HEK293 (cell line): ENCODE measurements at regions not wholly inside any gene's neighbourhood (a gene's known extent, or its start where the extent isn't known, plus 50 kb on each side); places are given as distances from the start of the nearest gene placed in this dataset.

Experiments used
- CTCF ChIA-PET: fragments of 350-600 bp; formaldehyde crosslinking; extraction: SDS; loops from one replicate; lab custom pipeline; 2021; ENCODE audit warnings: antibody characterized with exemption; lab: Yijun Ruan, JAX
- POLR2A ChIA-PET: fragments of 300-600 bp; formaldehyde crosslinking; extraction: SDS; loops from one replicate; lab custom pipeline; 2020; ENCODE audit warnings: antibody characterized with exemption, inconsistent platforms; lab: Yijun Ruan, JAX
- H3K27ac ChIP-seq: fragments of 200-500 bp; sonication (Bioruptor generic); 2 replicates; pipeline ENCODE4 v1.5.1; 2014; ENCODE audit warnings: low read depth, low read length, control low read depth, inconsistent platforms; ENCODE audit errors: extremely low read depth
- H3K36me3 ChIP-seq, 2 experiments: fragments of 200-500 bp in 1 of 2; sonication (Bioruptor generic) in 1 of 2; 1 replicate in 1 of 2; 2 replicates in 1 of 2; pipeline ENCODE4 v1.5.1; 2014 to 2017; ENCODE audit warnings: inconsistent platforms in 2 of 2, low read length in 2 of 2; ENCODE audit not compliant: control insufficient read depth in 2 of 2, insufficient read depth in 1 of 2
- H3K4me1 ChIP-seq: fragments of 200-500 bp; sonication (Bioruptor generic); 2 replicates; pipeline ENCODE4 v1.5.1; 2014; ENCODE audit warnings: mild to moderate bottlenecking, low read length, inconsistent platforms; ENCODE audit not compliant: control insufficient read depth, insufficient read depth
- H3K4me3 ChIP-seq: 2 replicates; pipeline ENCODE4 v1.5.1; 2011; ENCODE audit warnings: low read depth, mild to moderate bottlenecking, control low read depth, low read length, moderate library complexity
- H3K9me3 ChIP-seq: fragments of 200-500 bp; sonication (Bioruptor generic); 2 replicates; pipeline ENCODE4 v1.5.1; 2014; ENCODE audit warnings: low read depth, low read length, inconsistent platforms; ENCODE audit not compliant: control insufficient read depth, insufficient read depth
- BCL11B ChIP-seq: fragments of 450-650 bp; formaldehyde crosslinking; IDR thresholded peaks from 2 replicates; pipeline ENCODE4 v1.5.1; 2016; ENCODE audit warnings: low read depth, missing biosample characterization, missing genetic modification characterization
- FEZF1 ChIP-seq: fragments of 450-650 bp; formaldehyde crosslinking; IDR thresholded peaks from 2 replicates; pipeline ENCODE4 v1.5.1; 2016; ENCODE audit warnings: missing biosample characterization, missing genetic modification characterization
- GFI1B ChIP-seq: fragments of 450-650 bp; formaldehyde crosslinking; IDR thresholded peaks from 2 replicates; pipeline ENCODE4 v1.5.1; 2016; ENCODE audit warnings: missing biosample characterization, missing genetic modification characterization
- GLIS1 ChIP-seq: fragments of 450-650 bp; formaldehyde crosslinking; IDR thresholded peaks from 2 replicates; pipeline ENCODE4 v1.5.1; 2016; ENCODE audit warnings: missing biosample characterization, missing genetic modification characterization
- OSR2 ChIP-seq: fragments of 450-650 bp; formaldehyde crosslinking; IDR thresholded peaks from 2 replicates; pipeline ENCODE4 v1.5.1; 2016; ENCODE audit warnings: missing biosample characterization, missing genetic modification characterization
- SCRT1 ChIP-seq: fragments of 450-650 bp; formaldehyde crosslinking; IDR thresholded peaks from 2 replicates; pipeline ENCODE4 v1.5.1; 2016; ENCODE audit warnings: missing biosample characterization, missing genetic modification characterization, borderline replicate concordance
- SCRT2 ChIP-seq: fragments of 450-650 bp; formaldehyde crosslinking; IDR thresholded peaks from 2 replicates; pipeline ENCODE4 v1.5.1; 2016; ENCODE audit warnings: missing biosample characterization, missing genetic modification characterization
- SETDB1 ChIP-seq: IDR thresholded peaks from one replicate; pipeline ENCODE4 v1.6.1; 2017; ENCODE audit warnings: mild to moderate bottlenecking, low read length, moderate library complexity, mixed read lengths; ENCODE audit not compliant: insufficient read length
- WT1 ChIP-seq: fragments of 450-650 bp; formaldehyde crosslinking; IDR thresholded peaks from 2 replicates; pipeline ENCODE4 v1.5.1; 2016; ENCODE audit warnings: missing biosample characterization, missing genetic modification characterization
- ZFP41 ChIP-seq: fragments of 450-650 bp; formaldehyde crosslinking; IDR thresholded peaks from 2 replicates; pipeline ENCODE4 v1.5.1; 2016; ENCODE audit warnings: missing biosample characterization, missing genetic modification characterization, borderline replicate concordance
- ZIC2 ChIP-seq: fragments of 450-650 bp; formaldehyde crosslinking; IDR thresholded peaks from 2 replicates; pipeline ENCODE4 v1.5.1; 2016; ENCODE audit warnings: missing biosample characterization, missing genetic modification characterization
- ZNF324 ChIP-seq: fragments of 450-650 bp; formaldehyde crosslinking; IDR thresholded peaks from 2 replicates; pipeline ENCODE4 v1.5.1; 2016; ENCODE audit warnings: missing biosample characterization, missing genetic modification characterization
- ZNF350 ChIP-seq: fragments of 450-650 bp; formaldehyde crosslinking; IDR thresholded peaks from 2 replicates; pipeline ENCODE4 v1.5.0; 2017; ENCODE audit warnings: missing biosample characterization, mild to moderate bottlenecking, missing genetic modification characterization
- ZNF404 ChIP-seq: fragments of 450-650 bp; formaldehyde crosslinking; IDR thresholded peaks from 2 replicates; pipeline ENCODE4 v1.5.1; 2017; ENCODE audit warnings: missing biosample characterization, missing genetic modification characterization
- ZNF48 ChIP-seq: fragments of 450-650 bp; formaldehyde crosslinking; IDR thresholded peaks from 2 replicates; pipeline ENCODE4 v1.5.1; 2016; ENCODE audit warnings: missing biosample characterization, missing genetic modification characterization
- ZNF623 ChIP-seq: fragments of 450-650 bp; formaldehyde crosslinking; IDR thresholded peaks from 2 replicates; pipeline ENCODE4 v1.5.1; 2016; ENCODE audit warnings: missing biosample characterization, missing genetic modification characterization
- ZNF837 ChIP-seq: fragments of 450-650 bp; formaldehyde crosslinking; IDR thresholded peaks from 2 replicates; pipeline ENCODE4 v1.5.1; 2016; ENCODE audit warnings: missing biosample characterization, missing genetic modification characterization
- TF ChIP-seq, protein P1 (sequence below): fragments of 450-650 bp; formaldehyde crosslinking; IDR thresholded peaks from 2 replicates; pipeline ENCODE4 v1.5.1; 2016; ENCODE audit warnings: missing biosample characterization, missing genetic modification characterization
- TF ChIP-seq, protein P2 (sequence below): fragments of 450-650 bp; formaldehyde crosslinking; IDR thresholded peaks from 2 replicates; pipeline ENCODE4 v1.5.1; 2016; ENCODE audit warnings: missing biosample characterization, missing genetic modification characterization
- TF ChIP-seq, protein P3 (sequence below): fragments of 450-650 bp; IDR thresholded peaks from 2 replicates; pipeline ENCODE4 v1.5.1; 2018; ENCODE audit warnings: missing biosample characterization, missing genetic modification characterization

DNA sequence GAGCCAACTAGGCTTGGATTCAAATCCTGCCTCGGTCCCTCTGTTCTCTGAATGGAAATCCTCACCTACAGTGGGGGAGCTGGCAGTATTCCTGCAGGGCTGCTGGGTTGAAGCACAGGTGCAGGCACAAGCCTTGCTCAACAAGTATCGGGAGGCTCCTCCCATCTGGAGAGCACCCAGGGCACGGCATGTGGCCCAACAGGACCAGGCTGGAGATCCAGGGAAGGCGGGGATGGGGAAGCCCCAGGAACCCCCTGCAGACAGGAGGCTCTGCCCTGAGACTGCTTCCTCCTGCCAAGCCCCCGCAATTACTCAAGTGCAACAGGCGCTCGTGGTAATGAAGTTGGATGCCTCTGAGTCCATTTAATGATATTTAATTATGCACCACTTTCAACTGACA lies 128.0 kb upstream of the VSTM2B start:
- no peaks in the 10 kb centered on the region for H3K36me3 ChIP-seq
- TF ChIP-seq SCRT1 (tag by site-specific recombination) (peak; percentile 58; the same call in 1 of the 2 replicates), ZNF623 (tag by site-specific recombination) (no peak), ZNF48 (no peak), ZIC2 (tag by site-specific recombination) (peak; percentile 70), SCRT2 (tag by site-specific recombination) (peak; percentile 76), BCL11B (tag by site-specific recombination) (no peak), GLIS1 (peak; percentile 51), WT1 (tag by site-specific recombination) (no peak)
- TF ChIP-seq, protein P1, sequence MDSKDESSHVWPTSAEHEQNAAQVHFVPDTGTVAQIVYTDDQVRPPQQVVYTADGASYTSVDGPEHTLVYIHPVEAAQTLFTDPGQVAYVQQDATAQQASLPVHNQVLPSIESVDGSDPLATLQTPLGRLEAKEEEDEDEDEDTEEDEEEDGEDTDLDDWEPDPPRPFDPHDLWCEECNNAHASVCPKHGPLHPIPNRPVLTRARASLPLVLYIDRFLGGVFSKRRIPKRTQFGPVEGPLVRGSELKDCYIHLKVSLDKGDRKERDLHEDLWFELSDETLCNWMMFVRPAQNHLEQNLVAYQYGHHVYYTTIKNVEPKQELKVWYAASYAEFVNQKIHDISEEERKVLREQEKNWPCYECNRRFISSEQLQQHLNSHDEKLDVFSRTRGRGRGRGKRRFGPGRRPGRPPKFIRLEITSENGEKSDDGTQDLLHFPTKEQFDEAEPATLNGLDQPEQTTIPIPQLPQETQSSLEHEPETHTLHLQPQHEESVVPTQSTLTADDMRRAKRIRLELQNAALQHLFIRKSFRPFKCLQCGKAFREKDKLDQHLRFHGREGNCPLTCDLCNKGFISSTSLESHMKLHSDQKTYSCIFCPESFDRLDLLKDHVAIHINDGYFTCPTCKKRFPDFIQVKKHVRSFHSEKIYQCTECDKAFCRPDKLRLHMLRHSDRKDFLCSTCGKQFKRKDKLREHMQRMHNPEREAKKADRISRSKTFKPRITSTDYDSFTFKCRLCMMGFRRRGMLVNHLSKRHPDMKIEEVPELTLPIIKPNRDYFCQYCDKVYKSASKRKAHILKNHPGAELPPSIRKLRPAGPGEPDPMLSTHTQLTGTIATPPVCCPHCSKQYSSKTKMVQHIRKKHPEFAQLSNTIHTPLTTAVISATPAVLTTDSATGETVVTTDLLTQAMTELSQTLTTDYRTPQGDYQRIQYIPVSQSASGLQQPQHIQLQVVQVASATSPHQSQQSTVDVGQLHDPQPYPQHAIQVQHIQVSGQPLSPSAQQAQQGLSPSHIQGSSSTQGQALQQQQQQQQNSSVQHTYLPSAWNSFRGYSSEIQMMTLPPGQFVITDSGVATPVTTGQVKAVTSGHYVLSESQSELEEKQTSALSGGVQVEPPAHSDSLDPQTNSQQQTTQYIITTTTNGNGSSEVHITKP (tag by site-specific recombination) = no peak
- no peaks in the 10 kb centered on the region for H3K4me1 ChIP-seq
- H3K27ac ChIP-seq = no peak overlapping the region
- ChIA-PET POLR2A (no interaction called here), CTCF (no interaction called here)
- H3K9me3 ChIP-seq = no peaks in the 10 kb centered on the region; the same call in 1 of the 2 replicates
- H3K4me3 ChIP-seq = no peak overlapping the region

DNA sequence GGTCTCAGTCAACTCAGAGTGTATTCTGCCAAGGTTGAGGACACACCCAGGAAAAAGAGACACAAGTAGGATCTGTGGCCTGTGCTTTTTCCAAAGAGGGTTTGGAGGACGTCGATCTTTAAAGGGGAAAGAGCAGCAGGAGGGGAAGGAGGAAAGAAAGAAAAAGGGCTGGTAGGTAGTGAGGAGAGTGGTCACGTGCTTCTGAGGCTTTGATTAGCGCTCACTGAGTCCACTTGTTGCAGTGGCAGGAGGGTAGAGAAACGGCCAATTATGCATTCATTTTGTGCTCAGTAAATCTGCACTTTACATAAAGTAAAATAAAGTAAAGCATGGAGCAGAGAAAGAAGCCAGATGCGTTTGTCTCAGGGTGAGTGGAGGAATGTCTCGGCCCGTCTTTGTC lies 126.0 kb upstream of the VSTM2B start:
- no peaks in the 10 kb centered on the region for H3K9me3 ChIP-seq
- H3K4me1 ChIP-seq = no peaks in the 10 kb centered on the region
- ChIA-PET POLR2A (no interaction called here), CTCF (interaction anchor here (0.5 kb wide), 2 partner anchors 542 to 1012 kb away, joined by 3 read pairs; no protein-coding TSS in a partner anchor)
- no peak overlapping the region for H3K4me3 ChIP-seq
- H3K36me3 ChIP-seq = no peaks in the 10 kb centered on the region
- no peak overlapping the region for H3K27ac ChIP-seq
- TF ChIP-seq ZNF48 (no peak), ZFP41 (tag by site-specific recombination) (no peak), SETDB1 (no peak), ZNF404 (no peak), OSR2 (tag by site-specific recombination) (no peak), GFI1B (no peak), SCRT1 (tag by site-specific recombination) (0 out of 2 replicates have a peak, but pooled peaks have one; percentile 40), ZNF324 (tag by site-specific recombination) (no peak), ZNF350 (no peak), ZNF837 (tag by site-specific recombination) (no peak), SCRT2 (tag by site-specific recombination) (peak; percentile 60; the same call in 1 of the 2 replicates), FEZF1 (tag by site-specific recombination) (no peak)
- TF ChIP-seq, protein P2, sequence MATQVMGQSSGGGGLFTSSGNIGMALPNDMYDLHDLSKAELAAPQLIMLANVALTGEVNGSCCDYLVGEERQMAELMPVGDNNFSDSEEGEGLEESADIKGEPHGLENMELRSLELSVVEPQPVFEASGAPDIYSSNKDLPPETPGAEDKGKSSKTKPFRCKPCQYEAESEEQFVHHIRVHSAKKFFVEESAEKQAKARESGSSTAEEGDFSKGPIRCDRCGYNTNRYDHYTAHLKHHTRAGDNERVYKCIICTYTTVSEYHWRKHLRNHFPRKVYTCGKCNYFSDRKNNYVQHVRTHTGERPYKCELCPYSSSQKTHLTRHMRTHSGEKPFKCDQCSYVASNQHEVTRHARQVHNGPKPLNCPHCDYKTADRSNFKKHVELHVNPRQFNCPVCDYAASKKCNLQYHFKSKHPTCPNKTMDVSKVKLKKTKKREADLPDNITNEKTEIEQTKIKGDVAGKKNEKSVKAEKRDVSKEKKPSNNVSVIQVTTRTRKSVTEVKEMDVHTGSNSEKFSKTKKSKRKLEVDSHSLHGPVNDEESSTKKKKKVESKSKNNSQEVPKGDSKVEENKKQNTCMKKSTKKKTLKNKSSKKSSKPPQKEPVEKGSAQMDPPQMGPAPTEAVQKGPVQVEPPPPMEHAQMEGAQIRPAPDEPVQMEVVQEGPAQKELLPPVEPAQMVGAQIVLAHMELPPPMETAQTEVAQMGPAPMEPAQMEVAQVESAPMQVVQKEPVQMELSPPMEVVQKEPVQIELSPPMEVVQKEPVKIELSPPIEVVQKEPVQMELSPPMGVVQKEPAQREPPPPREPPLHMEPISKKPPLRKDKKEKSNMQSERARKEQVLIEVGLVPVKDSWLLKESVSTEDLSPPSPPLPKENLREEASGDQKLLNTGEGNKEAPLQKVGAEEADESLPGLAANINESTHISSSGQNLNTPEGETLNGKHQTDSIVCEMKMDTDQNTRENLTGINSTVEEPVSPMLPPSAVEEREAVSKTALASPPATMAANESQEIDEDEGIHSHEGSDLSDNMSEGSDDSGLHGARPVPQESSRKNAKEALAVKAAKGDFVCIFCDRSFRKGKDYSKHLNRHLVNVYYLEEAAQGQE (tag by site-specific recombination) = no peak
- TF ChIP-seq, protein P1 (tag by site-specific recombination) = no peak
- TF ChIP-seq, protein P3, sequence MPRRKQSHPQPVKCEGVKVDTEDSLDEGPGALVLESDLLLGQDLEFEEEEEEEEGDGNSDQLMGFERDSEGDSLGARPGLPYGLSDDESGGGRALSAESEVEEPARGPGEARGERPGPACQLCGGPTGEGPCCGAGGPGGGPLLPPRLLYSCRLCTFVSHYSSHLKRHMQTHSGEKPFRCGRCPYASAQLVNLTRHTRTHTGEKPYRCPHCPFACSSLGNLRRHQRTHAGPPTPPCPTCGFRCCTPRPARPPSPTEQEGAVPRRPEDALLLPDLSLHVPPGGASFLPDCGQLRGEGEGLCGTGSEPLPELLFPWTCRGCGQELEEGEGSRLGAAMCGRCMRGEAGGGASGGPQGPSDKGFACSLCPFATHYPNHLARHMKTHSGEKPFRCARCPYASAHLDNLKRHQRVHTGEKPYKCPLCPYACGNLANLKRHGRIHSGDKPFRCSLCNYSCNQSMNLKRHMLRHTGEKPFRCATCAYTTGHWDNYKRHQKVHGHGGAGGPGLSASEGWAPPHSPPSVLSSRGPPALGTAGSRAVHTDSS (tag by site-specific recombination) = no peak
